CD14-positive monocyte (primary cell): ENCODE measurements at regions not wholly inside any gene's neighbourhood (a gene's known extent, or its start where the extent isn't known, plus 50 kb on each side); places are given as distances from the start of the nearest gene placed in this dataset.

ENCODE experiments used
- DNase-seq, 3 donors: peaks; one replicate each; pipeline ENCODE4 v3.0.0-alpha.2; 2011 to 2022
- H2AFZ ChIP-seq: 2 replicates; pipeline ENCODE4 v1.6.0; 2012; ENCODE audit warnings: mild to moderate bottlenecking, low read depth, low read length, inconsistent platforms; ENCODE audit not compliant: insufficient read depth, poor library complexity, severe bottlenecking
- H3K27ac ChIP-seq, 2 donors: 1 replicate in 1 of 2; 2 replicates in 1 of 2; pipeline ENCODE4 v1.5.1; 2012 to 2013; ENCODE audit warnings: low read length in 2 of 2, control low read depth in 1 of 2, inconsistent platforms in 1 of 2, low read depth in 1 of 2, mild to moderate bottlenecking in 1 of 2
- H3K27me3 ChIP-seq, 2 donors: one replicate each; pipeline versions ENCODE4 v1.6.0 to v1.6.1; 2011 to 2013; ENCODE audit warnings: low read length in 2 of 2; ENCODE audit not compliant: control insufficient read depth in 2 of 2, insufficient read depth in 2 of 2
- H3K36me3 ChIP-seq, 2 donors: replicated peaks in 1 of 2; 1 replicate in 1 of 2; 2 replicates in 1 of 2; pipeline versions ENCODE4 v1.5.1 to v1.6.1; 2012 to 2013; ENCODE audit warnings: low read length in 2 of 2, control low read depth in 1 of 2, inconsistent platforms in 1 of 2, mild to moderate bottlenecking in 1 of 2; ENCODE audit not compliant: insufficient read depth in 2 of 2, control insufficient read depth in 1 of 2
- H3K4me1 ChIP-seq, 2 donors: 1 replicate in 1 of 2; 2 replicates in 1 of 2; pipeline versions ENCODE4 v1.5.1 to v1.6.1; 2012 to 2013; ENCODE audit warnings: low read length in 2 of 2, control low read depth in 1 of 2, inconsistent platforms in 1 of 2, mild to moderate bottlenecking in 1 of 2, moderate library complexity in 1 of 2; ENCODE audit not compliant: insufficient read depth in 2 of 2, control insufficient read depth in 1 of 2
- H3K4me2 ChIP-seq: replicated peaks from 2 replicates; pipeline ENCODE3; 2012; ENCODE audit warnings: low read length, moderate library complexity, mild to moderate bottlenecking; ENCODE audit not compliant: poor library complexity, severe bottlenecking; ENCODE audit errors: extremely low read depth
- H3K4me3 ChIP-seq, 3 experiments: fragments of 200-600 bp in 1 of 3; sonication (generic) in 1 of 3; replicated peaks in 1 of 3; 1 replicate in 2 of 3; 2 replicates in 1 of 3; pipeline ENCODE4 v1.5.1; 2011 to 2013; ENCODE audit warnings: low read length in 3 of 3, mild to moderate bottlenecking in 3 of 3, control low read depth in 2 of 3, low read depth in 2 of 3, inconsistent platforms in 1 of 3, moderate library complexity in 1 of 3
- H3K79me2 ChIP-seq: 2 replicates; pipeline ENCODE4 v1.6.0; 2012; ENCODE audit warnings: mild to moderate bottlenecking, control low read depth, inconsistent platforms, low read length, moderate library complexity; ENCODE audit not compliant: insufficient read depth
- H3K9ac ChIP-seq: 2 replicates; pipeline ENCODE4 v1.6.0; 2017; ENCODE audit warnings: low read length, mild to moderate bottlenecking; ENCODE audit not compliant: insufficient read depth, poor library complexity, severe bottlenecking
- H3K9me3 ChIP-seq, 2 donors: replicated peaks in 1 of 2; 1 replicate in 1 of 2; 2 replicates in 1 of 2; pipeline versions ENCODE4 v1.5.1 to v1.6.1; 2012 to 2013; ENCODE audit warnings: low read length in 2 of 2, control low read depth in 1 of 2; ENCODE audit not compliant: control insufficient read depth in 1 of 2, insufficient read depth in 1 of 2
- H4K20me1 ChIP-seq: 2 replicates; pipeline ENCODE4 v1.6.0; 2012; ENCODE audit warnings: mild to moderate bottlenecking, low read length, control low read depth, moderate library complexity; ENCODE audit not compliant: insufficient read depth
- H3K27ac Mint-ChIP-seq, 7 donors: one replicate each; pipeline ENCODE4 v1.8.0; 2020; ENCODE audit warnings: mild to moderate bottlenecking in 7 of 7, mixed read lengths in 7 of 7, moderate library complexity in 6 of 7, inconsistent platforms in 2 of 7
- H3K27me3 Mint-ChIP-seq, 3 donors: one replicate each; pipeline ENCODE4 v1.8.0; 2021 to 2022; ENCODE audit warnings: low read depth in 3 of 3, mild to moderate bottlenecking in 3 of 3, mixed read lengths in 3 of 3, moderate library complexity in 3 of 3, inconsistent platforms in 1 of 3
- H3K36me3 Mint-ChIP-seq, 2 donors: one replicate each; pipeline ENCODE4 v1.8.0; 2020; ENCODE audit warnings: mixed read lengths in 2 of 2, inconsistent platforms in 1 of 2, mild to moderate bottlenecking in 1 of 2
- H3K4me1 Mint-ChIP-seq: one replicate; pipeline ENCODE4 v1.8.0; 2020; ENCODE audit warnings: mild to moderate bottlenecking, mixed read lengths
- H3K4me3 Mint-ChIP-seq, 2 donors: one replicate each; pipeline ENCODE4 v1.8.0; 2020; ENCODE audit warnings: mild to moderate bottlenecking in 2 of 2, mixed read lengths in 2 of 2, moderate library complexity in 1 of 2
- H3K9me3 Mint-ChIP-seq, 7 donors: one replicate each; pipeline ENCODE4 v1.8.0; 2020 to 2022; ENCODE audit warnings: mixed read lengths in 7 of 7, mild to moderate bottlenecking in 6 of 7, moderate library complexity in 6 of 7, inconsistent platforms in 2 of 7
- CTCF ChIP-seq: fragments of 200-600 bp; IDR thresholded peaks from one replicate; pipeline ENCODE4 v1.8.0; 2022; ENCODE audit warnings: antibody characterized with exemption, mild to moderate bottlenecking
- WGBS: methylation state at CpG from one replicate; pipeline ENCODE4 v1.1.5; 2013; ENCODE audit warnings: missing lambda C conversion rate; ENCODE audit not compliant: insufficient coverage; 5-methylcytosine and 5-hydroxymethylcytosine counted together
- intact Hi-C, 2 donors: fragments of 100-400 bp; cut with micrococcal nuclease; formaldehyde crosslinking; loops; one replicate each; pipeline versions ENCODE4 v1.15.0 to v1.15.1; 2023

GRCh38 chr10:111498560-111498959 lies 421.7 kb downstream of the ADRA2A start:
- intact Hi-C loops: no loop called here
- no peaks in the 10 kb centered on the region for H3K36me3 Mint-ChIP-seq
- H3K79me2 ChIP-seq: no peaks in the 10 kb centered on the region
- H3K9me3 Mint-ChIP-seq: peaks cover 0 to 13% (median 2%) of the 10 kb centered on the region in 7 donors
- H3K4me1 ChIP-seq: no peaks in the 10 kb centered on the region
- H3K4me2 ChIP-seq: no peak overlapping the region
- peaks cover 0 to 2% (median 0%) of the 10 kb centered on the region in 3 donors for H3K27me3 Mint-ChIP-seq
- H3K4me1 Mint-ChIP-seq: no peaks in the 10 kb centered on the region
- no peak overlapping the region for H3K4me3 Mint-ChIP-seq
- peak overlapping the region in 1 of 7 donors; percentile 82 for H3K27ac Mint-ChIP-seq
- no peak for TF ChIP-seq CTCF
- no peaks in the 10 kb centered on the region for H4K20me1 ChIP-seq
- peaks cover 6 to 7% of the 10 kb centered on the region in 2 donors for H3K9me3 ChIP-seq
- no peak overlapping the region for H3K27ac ChIP-seq
- no peaks in the 10 kb centered on the region for H3K36me3 ChIP-seq
- no peak for DNase-seq
- H3K9ac ChIP-seq: no peak overlapping the region
- WGBS: 82% methylated on average over 1 of the region's 1 CpG
- no peak overlapping the region for H3K4me3 ChIP-seq
- H3K27me3 ChIP-seq: no peaks in the 10 kb centered on the region
- H2AFZ ChIP-seq: no peak overlapping the region

- Histone ChIP-seq H3K36me3 (no peaks in the 10 kb centered on the region), H3K4me2 (no peak overlapping the region), H3K79me2 (no peaks in the 10 kb centered on the region), H3K27ac (no peak overlapping the region), H3K9me3 (peaks cover 0 to 6% of the 10 kb centered on the region in 2 donors), H3K27me3 (no peaks in the 10 kb centered on the region), H2AFZ (no peak overlapping the region), H3K4me3 (no peak overlapping the region), H4K20me1 (no peaks in the 10 kb centered on the region), H3K4me1 (no peaks in the 10 kb centered on the region), H3K9ac (no peak overlapping the region)
- H3K4me3 Mint-ChIP-seq: no peak overlapping the region
- peaks cover 0 to 4% (median 2%) of the 10 kb centered on the region in 7 donors for H3K9me3 Mint-ChIP-seq
- no peaks in the 10 kb centered on the region for H3K36me3 Mint-ChIP-seq
- TF ChIP-seq CTCF: no peak
- no peak overlapping the region for H3K27ac Mint-ChIP-seq
- intact Hi-C loops: no loop called here
- no peak for DNase-seq
- no peaks in the 10 kb centered on the region for H3K4me1 Mint-ChIP-seq
- H3K27me3 Mint-ChIP-seq: peaks cover 0 to 4% (median 2%) of the 10 kb centered on the region in 3 donors
Measured at GRCh38 chr10:111504376-111504775, 427.5 kb downstream of the ADRA2A start.
